DND-41 (cell line): ENCODE measurements at regions not wholly inside any gene's neighbourhood (a gene's known extent, or its start where the extent isn't known, plus 50 kb on each side); places are given as distances from the start of the nearest gene placed in this dataset.

Experiments
- ATAC-seq: fragments of 200-7000 bp; cut with Tn5 transposase; 3 replicates; pipeline ENCODE4 v1.9.1; 2021; ENCODE audit warnings: low read depth; ENCODE audit not compliant: insufficient read depth
- DNase-seq: peaks from one replicate; pipeline ENCODE4 v3.0.0-alpha.2; 2020
- H2AFZ ChIP-seq: 2 replicates; pipeline ENCODE4 v1.6.0; 2012; ENCODE audit warnings: low read depth, low read length
- H3K27ac ChIP-seq: 2 replicates; pipeline ENCODE4 v1.5.1; 2012; ENCODE audit warnings: low read length, inconsistent platforms
- H3K27me3 ChIP-seq: fragments of 200-600 bp; sonication (generic); 2 replicates; pipeline ENCODE4 v1.6.0; 2012; ENCODE audit warnings: low read length, mild to moderate bottlenecking, inconsistent platforms; ENCODE audit not compliant: insufficient read depth, poor library complexity
- H3K36me3 ChIP-seq: 2 replicates; pipeline ENCODE4 v1.5.1; 2012; ENCODE audit warnings: low read length, inconsistent platforms; ENCODE audit not compliant: insufficient read depth
- H3K4me1 ChIP-seq: 2 replicates; pipeline ENCODE4 v1.5.1; 2012; ENCODE audit warnings: mild to moderate bottlenecking, low read length; ENCODE audit not compliant: insufficient read depth
- H3K4me2 ChIP-seq: 2 replicates; pipeline ENCODE4 v1.6.0; 2012; ENCODE audit warnings: mild to moderate bottlenecking, moderate library complexity, low read length, inconsistent platforms; ENCODE audit not compliant: insufficient read depth
- H3K4me3 ChIP-seq, 2 experiments: fragments of 200-600 bp in 1 of 2; shearing (Covaris generic) in 1 of 2; 2 replicates each; pipeline ENCODE4 v1.5.1; 2012 to 2016; ENCODE audit warnings: inconsistent platforms in 2 of 2, low read length in 2 of 2, mild to moderate bottlenecking in 2 of 2, low read depth in 1 of 2, moderate library complexity in 1 of 2
- H3K79me2 ChIP-seq: 2 replicates; pipeline ENCODE4 v1.6.0; 2012; ENCODE audit warnings: low read length, inconsistent platforms; ENCODE audit not compliant: insufficient read depth
- H3K9ac ChIP-seq: 2 replicates; pipeline ENCODE4 v1.6.0; 2012; ENCODE audit warnings: low read depth, mild to moderate bottlenecking, inconsistent platforms, low read length, moderate library complexity
- H3K9me3 ChIP-seq: 2 replicates; pipeline ENCODE4 v1.5.1; 2012; ENCODE audit warnings: low read length, moderate library complexity, mild to moderate bottlenecking, inconsistent platforms; ENCODE audit not compliant: insufficient read depth, severe bottlenecking
- H4K20me1 ChIP-seq: 2 replicates; pipeline ENCODE4 v1.6.0; 2012; ENCODE audit warnings: low read length; ENCODE audit not compliant: insufficient read depth
- EZH2 ChIP-seq: IDR thresholded peaks from 3 replicates; pipeline ENCODE4 v1.6.1; 2012; ENCODE audit warnings: borderline replicate concordance, low read depth, mild to moderate bottlenecking, moderate library complexity, low read length, inconsistent platforms; ENCODE audit not compliant: severe bottlenecking
- TF ChIP-seq, protein P1 (sequence below): IDR thresholded peaks from 2 replicates; pipeline ENCODE4 v1.5.1; 2012; ENCODE audit warnings: borderline replicate concordance, low read length, moderate library complexity, mild to moderate bottlenecking; ENCODE audit not compliant: poor library complexity, severe bottlenecking; ENCODE audit errors: extremely low read depth

DNA sequence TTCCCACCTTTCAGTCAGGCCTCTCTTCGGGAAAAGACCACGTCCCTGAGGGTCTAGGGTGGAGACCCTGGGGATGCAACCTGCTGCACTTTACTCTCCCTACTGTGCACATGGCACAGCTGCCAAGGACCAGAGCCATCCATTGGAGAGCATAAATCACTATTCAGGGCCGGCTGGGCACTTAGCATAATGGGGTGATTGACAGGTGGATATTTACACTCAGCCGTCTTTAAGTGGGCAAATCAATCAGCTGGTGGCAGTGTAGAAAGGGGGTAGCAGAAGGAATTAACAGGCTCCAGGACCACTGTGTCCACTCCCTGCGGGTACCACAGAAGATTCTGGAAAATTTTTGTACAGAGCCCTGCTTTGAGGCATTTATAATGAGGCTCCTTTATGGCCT lies 87.3 kb upstream of the IRX6 start:
- TF ChIP-seq, protein P1, sequence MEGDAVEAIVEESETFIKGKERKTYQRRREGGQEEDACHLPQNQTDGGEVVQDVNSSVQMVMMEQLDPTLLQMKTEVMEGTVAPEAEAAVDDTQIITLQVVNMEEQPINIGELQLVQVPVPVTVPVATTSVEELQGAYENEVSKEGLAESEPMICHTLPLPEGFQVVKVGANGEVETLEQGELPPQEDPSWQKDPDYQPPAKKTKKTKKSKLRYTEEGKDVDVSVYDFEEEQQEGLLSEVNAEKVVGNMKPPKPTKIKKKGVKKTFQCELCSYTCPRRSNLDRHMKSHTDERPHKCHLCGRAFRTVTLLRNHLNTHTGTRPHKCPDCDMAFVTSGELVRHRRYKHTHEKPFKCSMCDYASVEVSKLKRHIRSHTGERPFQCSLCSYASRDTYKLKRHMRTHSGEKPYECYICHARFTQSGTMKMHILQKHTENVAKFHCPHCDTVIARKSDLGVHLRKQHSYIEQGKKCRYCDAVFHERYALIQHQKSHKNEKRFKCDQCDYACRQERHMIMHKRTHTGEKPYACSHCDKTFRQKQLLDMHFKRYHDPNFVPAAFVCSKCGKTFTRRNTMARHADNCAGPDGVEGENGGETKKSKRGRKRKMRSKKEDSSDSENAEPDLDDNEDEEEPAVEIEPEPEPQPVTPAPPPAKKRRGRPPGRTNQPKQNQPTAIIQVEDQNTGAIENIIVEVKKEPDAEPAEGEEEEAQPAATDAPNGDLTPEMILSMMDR: no peak
- no peak overlapping the region for H3K4me2 ChIP-seq
- DNase-seq: no peak
- no peak overlapping the region for H3K4me3 ChIP-seq
- H3K4me1 ChIP-seq: no peaks in the 10 kb centered on the region
- H3K79me2 ChIP-seq: no peaks in the 10 kb centered on the region
- no peak for ATAC-seq
- no peaks in the 10 kb centered on the region for H3K27me3 ChIP-seq
- no peaks in the 10 kb centered on the region for H3K36me3 ChIP-seq
- no peak overlapping the region for H3K27ac ChIP-seq
- no peak overlapping the region for H3K9ac ChIP-seq
- H3K9me3 ChIP-seq: no peaks in the 10 kb centered on the region
- no peaks in the 10 kb centered on the region for H4K20me1 ChIP-seq
- H2AFZ ChIP-seq: no peak overlapping the region

DNA sequence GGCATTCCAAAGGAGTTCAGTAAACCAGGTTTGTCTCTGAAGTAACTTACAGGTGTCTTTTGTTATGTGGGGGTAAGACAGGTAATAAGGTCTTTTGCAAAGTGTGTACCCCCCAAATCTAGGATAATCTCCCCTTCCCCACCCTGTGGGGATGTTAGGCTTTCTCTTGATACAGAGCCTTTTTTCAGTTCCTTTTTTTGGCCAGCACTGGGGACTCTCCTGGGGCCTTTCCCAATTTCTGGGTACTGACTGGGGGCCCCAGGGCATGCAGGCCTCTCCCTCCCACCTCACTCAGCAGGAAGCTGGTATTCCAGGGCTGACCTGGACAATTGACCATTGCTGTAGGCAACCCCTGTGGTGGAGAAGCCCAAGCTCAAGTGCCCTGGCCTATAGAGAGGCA lies 84.3 kb upstream of the IRX6 start:
- no peak for TF ChIP-seq EZH2
- TF ChIP-seq, protein P1: no peak
- no peaks in the 10 kb centered on the region for H4K20me1 ChIP-seq
- H2AFZ ChIP-seq: no peak overlapping the region
- H3K27me3 ChIP-seq: no peaks in the 10 kb centered on the region
- H3K4me2 ChIP-seq: no peak overlapping the region
- DNase-seq (no peak), ATAC-seq (no peak)
- no peaks in the 10 kb centered on the region for H3K36me3 ChIP-seq
- no peak overlapping the region for H3K4me3 ChIP-seq
- no peaks in the 10 kb centered on the region for H3K4me1 ChIP-seq
- H3K79me2 ChIP-seq: no peaks in the 10 kb centered on the region
- no peak overlapping the region for H3K27ac ChIP-seq
- H3K9ac ChIP-seq: no peak overlapping the region
- H3K9me3 ChIP-seq: no peaks in the 10 kb centered on the region

DNA sequence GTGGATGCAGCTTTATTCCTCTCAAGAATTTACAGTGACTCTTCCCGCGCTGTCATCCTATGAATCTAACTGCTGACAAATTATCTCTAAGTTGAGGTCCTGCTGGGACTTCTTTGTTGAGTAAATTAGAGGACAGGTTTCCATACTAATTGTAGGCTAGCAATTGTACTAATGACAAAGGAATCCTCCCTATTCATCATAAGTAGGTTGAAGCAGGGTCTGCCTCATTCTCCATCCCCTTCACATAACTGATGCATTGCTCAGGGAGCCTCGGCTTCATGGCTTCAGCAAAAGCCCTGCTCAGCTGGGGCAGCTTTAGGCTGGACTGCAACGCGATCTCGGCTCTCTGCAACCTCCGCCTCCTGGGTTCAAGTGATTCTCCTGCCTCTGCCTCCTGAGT lies 83.1 kb upstream of the IRX6 start:
- H3K9me3 ChIP-seq: no peaks in the 10 kb centered on the region
- no peak overlapping the region for H3K9ac ChIP-seq
- no peak overlapping the region for H3K27ac ChIP-seq
- no peak for ATAC-seq
- H3K4me3 ChIP-seq: no peak overlapping the region
- H3K27me3 ChIP-seq: no peaks in the 10 kb centered on the region
- H3K36me3 ChIP-seq: no peaks in the 10 kb centered on the region
- no peaks in the 10 kb centered on the region for H3K4me1 ChIP-seq
- H3K4me2 ChIP-seq: no peak overlapping the region
- no peak overlapping the region for H2AFZ ChIP-seq
- DNase-seq: no peak
- TF ChIP-seq EZH2: no peak
- TF ChIP-seq, protein P1: no peak
- H4K20me1 ChIP-seq: no peaks in the 10 kb centered on the region
- no peaks in the 10 kb centered on the region for H3K79me2 ChIP-seq

DNA sequence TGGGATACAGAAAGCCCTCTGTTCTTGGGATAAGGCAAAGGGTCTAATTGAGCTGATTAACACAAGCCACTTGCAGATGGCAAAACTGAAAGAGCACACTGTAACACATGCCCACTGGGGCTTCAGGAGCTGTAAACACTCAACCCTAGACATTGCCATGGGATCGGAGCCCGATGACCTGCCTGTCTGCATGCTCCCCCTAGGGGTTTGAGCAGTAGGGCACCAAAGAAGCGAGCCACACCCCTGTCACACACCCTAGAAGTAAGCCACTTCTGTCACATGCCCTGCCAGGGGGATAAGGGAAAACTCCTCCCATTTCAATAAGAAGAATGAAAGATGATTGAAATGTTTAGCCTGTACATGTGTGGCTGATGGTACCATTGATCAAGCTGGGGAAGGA lies 81.3 kb upstream of the IRX6 start:
- Histone ChIP-seq H2AFZ (no peak overlapping the region), H3K4me2 (no peak overlapping the region), H3K27ac (no peak overlapping the region), H4K20me1 (no peaks in the 10 kb centered on the region), H3K9ac (no peak overlapping the region), H3K79me2 (no peaks in the 10 kb centered on the region), H3K27me3 (no peaks in the 10 kb centered on the region), H3K36me3 (no peaks in the 10 kb centered on the region), H3K4me1 (no peaks in the 10 kb centered on the region), H3K4me3 (no peak overlapping the region), H3K9me3 (no peaks in the 10 kb centered on the region)
- no peak for TF ChIP-seq EZH2
- TF ChIP-seq, protein P1: no peak
- ATAC-seq (no peak), DNase-seq (no peak)
